Thyroid gland (tissue), 4 donors: ENCODE measurements at regions not wholly inside any gene's neighbourhood (a gene's known extent, or its start where the extent isn't known, plus 50 kb on each side); places are given as distances from the start of the nearest gene placed in this dataset.

ENCODE experiments used
- DNase-seq, 2 donors: peaks; one replicate each; pipeline ENCODE4 v3.0.0-alpha.2; 2019
- H3K27ac ChIP-seq, 3 donors: fragments of 200-600 bp; sonication (generic); 1 replicate in 2 of 3; 2 replicates in 1 of 3; pipeline ENCODE4 v1.5.1; 2016 to 2019; ENCODE audit warnings: mild to moderate bottlenecking in 1 of 3, moderate library complexity in 1 of 3
- H3K27me3 ChIP-seq: fragments of 200-600 bp; sonication (generic); one replicate; pipeline ENCODE4 v1.5.1; 2019
- H3K36me3 ChIP-seq, 2 donors: fragments of 200-600 bp; sonication (generic); one replicate each; pipeline ENCODE4 v1.5.1; 2016 to 2019
- H3K4me1 ChIP-seq, 2 donors: fragments of 200-600 bp; sonication (generic); one replicate each; pipeline ENCODE4 v1.5.1; 2017 to 2019
- H3K4me3 ChIP-seq, 3 donors: fragments of 200-600 bp; sonication (generic); replicated peaks in 1 of 3; 1 replicate in 2 of 3; 2 replicates in 1 of 3; pipeline ENCODE4 v1.5.1; 2016; ENCODE audit warnings: mild to moderate bottlenecking in 1 of 3
- H3K9me3 ChIP-seq: fragments of 200-600 bp; sonication (generic); one replicate; pipeline ENCODE4 v1.5.1; 2017
- CTCF ChIP-seq, 6 experiments: fragments of 200-600 bp in 3 of 6; fragments of 450-650 bp in 3 of 6; sonication (generic) in 3 of 6; IDR thresholded peaks; one replicate each; pipeline ENCODE4 v1.5.1; 2016 to 2019; ENCODE audit warnings: antibody characterized with exemption in 6 of 6, mild to moderate bottlenecking in 2 of 6, inconsistent platforms in 1 of 6, moderate library complexity in 1 of 6
- POLR2A ChIP-seq, 2 donors: fragments of 450-650 bp; IDR thresholded peaks; one replicate each; pipeline ENCODE4 v1.6.1; 2017; ENCODE audit warnings: antibody characterized with exemption in 2 of 2, mild to moderate bottlenecking in 2 of 2, moderate library complexity in 1 of 2
- WGBS, 2 donors: methylation state at CpG; one replicate each; pipeline ENCODE4 v1.1.5; 2017; 5-methylcytosine and 5-hydroxymethylcytosine counted together
- intact Hi-C: fragments of 100-400 bp; cut with DNase I; formaldehyde crosslinking; loops from one replicate; pipeline ENCODE4 v1.15.1; 2023

GRCh38 chr21:22106720-22107410, 1108.7 kb downstream of the NCAM2 start:
- intact Hi-C loops: no loop called here
- 70 to 77% methylated on average over 2 of the region's 2 CpGs for WGBS, 2 donors
- TF ChIP-seq CTCF (IDR thresholded peaks at IDR 0.05) (no peak), POLR2A (IDR thresholded peaks at IDR 0.05) (no peak)
- no peak overlapping the region for H3K27ac ChIP-seq
- H3K9me3 ChIP-seq: no peaks in the 10 kb centered on the region
- no peak overlapping the region for H3K4me3 ChIP-seq
- no peaks in the 10 kb centered on the region for H3K36me3 ChIP-seq
- H3K4me1 ChIP-seq: no peaks in the 10 kb centered on the region
- no peaks in the 10 kb centered on the region for H3K27me3 ChIP-seq
- DNase-seq: no peak

DNA sequence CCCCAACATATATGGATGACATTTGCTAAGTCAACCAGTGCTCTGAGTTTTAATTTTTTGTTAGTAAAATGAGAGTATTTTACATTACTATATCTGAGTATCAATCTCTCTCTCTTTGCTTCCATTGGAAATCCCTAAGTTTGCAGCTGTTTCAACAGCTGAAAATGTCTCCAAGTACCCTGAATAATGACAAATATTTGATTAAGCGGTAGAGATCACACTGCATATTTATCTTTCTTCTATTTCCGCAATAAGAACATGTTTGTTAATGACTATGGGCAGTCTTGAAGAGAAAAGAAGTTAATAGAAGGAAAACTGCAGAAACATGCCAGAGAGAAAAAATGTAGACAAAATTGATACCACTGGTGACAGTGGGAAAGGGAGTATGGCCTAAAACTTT, 1117.5 kb downstream of the NCAM2 start:
- Histone ChIP-seq H3K27ac (no peak overlapping the region), H3K27me3 (no peaks in the 10 kb centered on the region), H3K9me3 (no peaks in the 10 kb centered on the region), H3K4me1 (no peaks in the 10 kb centered on the region), H3K4me3 (no peak overlapping the region), H3K36me3 (no peaks in the 10 kb centered on the region)
- 85% methylated on average over 2 of the region's 2 CpGs for WGBS, 2 donors
- no peak for TF ChIP-seq POLR2A (IDR thresholded peaks at IDR 0.05)
- no peak for TF ChIP-seq CTCF (IDR thresholded peaks at IDR 0.05)
- no peak for DNase-seq
- intact Hi-C loops: no loop called here

DNA sequence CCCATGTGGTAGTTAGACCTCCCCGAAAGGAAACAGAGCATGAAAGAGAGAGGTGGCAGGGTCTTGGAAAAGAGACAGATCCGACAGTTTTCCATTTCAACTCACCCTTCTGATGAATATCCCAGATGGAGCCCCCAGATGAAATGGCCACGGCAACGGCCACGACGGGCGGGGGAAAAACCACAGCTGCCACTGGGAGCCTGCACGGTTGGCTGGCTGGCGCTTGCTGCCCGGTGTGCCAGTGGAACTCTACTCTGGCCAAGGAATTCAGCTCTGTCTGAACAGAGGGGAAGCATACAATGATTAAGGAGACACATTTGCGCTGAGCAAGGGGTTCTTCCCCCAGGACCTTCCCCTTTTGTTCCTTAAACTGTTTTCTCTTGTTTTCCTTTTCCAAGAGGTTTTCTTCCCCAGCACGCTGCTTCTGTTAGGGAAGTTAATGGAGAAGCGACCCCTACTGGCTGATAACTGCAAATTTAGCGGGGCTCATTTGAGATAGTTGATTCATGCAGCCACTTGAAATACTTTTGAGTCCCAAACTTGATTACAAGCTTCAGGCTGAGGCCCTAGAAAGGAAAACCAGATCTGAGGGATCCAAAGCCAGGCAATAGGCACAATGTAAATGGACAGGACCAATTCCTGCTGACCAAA, 1122.5 kb downstream of the NCAM2 start:
- no peaks in the 10 kb centered on the region for H3K27me3 ChIP-seq
- DNase-seq: no peak
- no peak overlapping the region for H3K27ac ChIP-seq
- H3K36me3 ChIP-seq: no peaks in the 10 kb centered on the region
- no peak for TF ChIP-seq CTCF (IDR thresholded peaks at IDR 0.05)
- TF ChIP-seq POLR2A (IDR thresholded peaks at IDR 0.05): no peak
- 77 to 79% methylated on average over 14 of the region's 14 CpGs for WGBS, 2 donors
- intact Hi-C loops: loop anchor here (10.0 kb wide), 1 partner anchor 56 kb away; no protein-coding TSS in a partner anchor
- no peaks in the 10 kb centered on the region for H3K9me3 ChIP-seq
- no peak overlapping the region for H3K4me3 ChIP-seq
- H3K4me1 ChIP-seq: no peaks in the 10 kb centered on the region

DNA sequence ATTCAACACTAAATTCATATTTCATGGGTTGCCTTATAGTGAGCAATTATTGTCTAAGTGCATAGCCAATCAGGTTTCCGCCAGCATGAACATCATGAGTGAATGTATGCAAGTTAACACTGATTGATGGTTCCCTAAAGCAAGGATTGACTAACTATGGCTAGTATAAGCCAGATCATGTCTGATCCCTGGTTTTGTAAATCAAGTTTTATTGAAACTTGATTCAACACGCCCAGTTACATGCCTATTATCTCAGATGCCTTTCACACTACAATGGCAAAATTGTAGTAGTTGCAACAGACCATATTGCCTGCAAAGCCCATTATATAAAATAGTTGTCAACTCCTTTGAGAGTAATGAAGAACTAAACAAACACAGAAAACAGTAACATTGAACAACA, 1127.4 kb downstream of the NCAM2 start:
- Histone ChIP-seq H3K4me1 (no peaks in the 10 kb centered on the region), H3K4me3 (no peak overlapping the region), H3K36me3 (no peaks in the 10 kb centered on the region), H3K27ac (no peak overlapping the region), H3K27me3 (no peaks in the 10 kb centered on the region), H3K9me3 (no peaks in the 10 kb centered on the region)
- no peak for TF ChIP-seq POLR2A (IDR thresholded peaks at IDR 0.05)
- TF ChIP-seq CTCF (IDR thresholded peaks at IDR 0.05): no peak
- intact Hi-C loops: loop anchor here (10.0 kb wide), 1 partner anchor 61 kb away; no protein-coding TSS in a partner anchor
- no peak for DNase-seq
- WGBS, 2 donors: 88 to 92% methylated on average over 2 of the region's 2 CpGs

DNA sequence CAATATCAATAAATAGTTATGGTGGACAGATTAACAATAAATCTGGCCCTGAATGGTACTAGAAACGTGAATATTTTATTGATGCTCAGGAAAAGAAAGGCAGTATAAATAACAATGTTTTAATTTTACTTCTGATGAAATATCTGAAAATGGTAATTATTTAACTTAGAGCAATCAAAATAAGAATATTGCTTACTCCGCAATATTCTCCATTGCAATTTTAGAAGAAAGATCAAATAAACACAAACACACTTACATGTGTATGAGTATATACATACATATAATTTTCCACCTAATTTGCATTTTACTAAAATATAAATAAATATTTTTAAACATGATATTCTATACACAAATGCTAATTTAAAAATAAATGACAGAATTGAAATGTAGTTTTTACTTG, 1130.5 kb downstream of the NCAM2 start:
- H3K4me1 ChIP-seq: no peaks in the 10 kb centered on the region
- no peak overlapping the region for H3K27ac ChIP-seq
- no peaks in the 10 kb centered on the region for H3K27me3 ChIP-seq
- H3K9me3 ChIP-seq: no peaks in the 10 kb centered on the region
- intact Hi-C loops: loop anchor here (10.0 kb wide), 1 partner anchor 64 kb away; no protein-coding TSS in a partner anchor
- no peak for DNase-seq
- TF ChIP-seq CTCF (IDR thresholded peaks at IDR 0.05): no peak
- no peak for TF ChIP-seq POLR2A (IDR thresholded peaks at IDR 0.05)
- no peak overlapping the region for H3K4me3 ChIP-seq
- WGBS, 2 donors: 72 to 73% methylated on average over 2 of the region's 2 CpGs
- no peaks in the 10 kb centered on the region for H3K36me3 ChIP-seq
